Heart left ventricle (tissue), 16 donors: ENCODE measurements at regions not wholly inside any gene's neighbourhood (a gene's known extent, or its start where the extent isn't known, plus 50 kb on each side); places are given as distances from the start of the nearest gene placed in this dataset.
A peak's percentile ranks its signal among the peaks of the same experiment; 100 is the strongest.

Experiments
- ATAC-seq, 4 donors: fragments of 200-7000 bp; cut with Tn5 transposase; one replicate each; pipeline ENCODE4 v1.9.1; 2020 to 2022; ENCODE audit warnings: moderate library complexity in 4 of 4, mild to moderate bottlenecking in 3 of 4, moderate number of reproducible peaks in 1 of 4
- DNase-seq, 5 donors: peaks; one replicate each; pipeline ENCODE4 v3.0.0-alpha.2; 2020
- H3K27ac ChIP-seq, 12 donors: fragments of 200-600 bp; sonication (generic) in 4 of 12; one replicate each; pipeline versions ENCODE4 v1.5.0 to v1.8.0; 2016 to 2022; ENCODE audit warnings: mild to moderate bottlenecking in 2 of 12
- H3K27me3 ChIP-seq, 9 donors: fragments of 200-600 bp; sonication (generic) in 2 of 9; one replicate each; pipeline versions ENCODE4 v1.5.1 to v1.8.0; 2016 to 2022; ENCODE audit warnings: mild to moderate bottlenecking in 3 of 9
- H3K36me3 ChIP-seq, 9 donors: fragments of 200-600 bp; sonication (generic) in 2 of 9; one replicate each; pipeline versions ENCODE4 v1.5.0 to v1.8.0; 2018 to 2022; ENCODE audit warnings: mild to moderate bottlenecking in 2 of 9
- H3K4me1 ChIP-seq, 12 donors: fragments of 200-600 bp; sonication (generic) in 4 of 12; one replicate each; pipeline versions ENCODE4 v1.5.0 to v1.8.0; 2016 to 2022; ENCODE audit warnings: mild to moderate bottlenecking in 3 of 12
- H3K4me3 ChIP-seq, 12 donors: fragments of 200-600 bp; sonication (generic) in 4 of 12; one replicate each; pipeline versions ENCODE4 v1.5.0 to v1.8.0; 2017 to 2022; ENCODE audit warnings: mild to moderate bottlenecking in 9 of 12, moderate library complexity in 4 of 12
- H3K9me3 ChIP-seq, 12 donors: fragments of 200-600 bp; sonication (generic) in 4 of 12; one replicate each; pipeline versions ENCODE4 v1.5.0 to v1.8.0; 2016 to 2022; ENCODE audit warnings: mild to moderate bottlenecking in 1 of 12
- POLR2A ChIP-seq, 2 donors: fragments of 450-650 bp; IDR thresholded peaks; one replicate each; pipeline ENCODE4 v1.6.1; 2017; ENCODE audit warnings: antibody characterized with exemption in 2 of 2, mild to moderate bottlenecking in 2 of 2, moderate library complexity in 2 of 2
- WGBS, 4 donors: extraction: QIAGEN DNeasy Blood & Tissue Kit in 2 of 4; methylation state at CpG; one replicate each; pipeline versions ENCODE4 v1.1.5 to v1.1.7; 2013 to 2018; 5-methylcytosine and 5-hydroxymethylcytosine counted together
- intact Hi-C, 10 donors: fragments of 100-400 bp; cut with DNase I; formaldehyde crosslinking; loops; one replicate each; pipeline versions ENCODE4 v1.11.1 to v1.14.2; 2022
- TF ChIP-seq, protein P1 (sequence below), 12 donors: fragments of 200-600 bp; sonication (generic) in 4 of 12; IDR thresholded peaks; one replicate each; pipeline versions ENCODE4 v1.5.0 to v1.8.0; 2018 to 2022; ENCODE audit warnings: antibody characterized with exemption in 12 of 12, mild to moderate bottlenecking in 5 of 12
- donor health status: ischemic (EF 13 %, LVEDD 7.1; RV severe dilation, severe dysfunction).
- donor health status: healthy with polysubstance abuse.
- donor health status: DM: no; HTN: yes; CAD: no.
- donor health status: DM: no; HTN: no; CAD: no.
- donor health status: ischemic (EF 25% LVEDD 6.9; RV normal size, moderate dysfunction).
- donor health status: ischemic (EF 25% LVEDD 5.7; RV mildly dilated, moderate dysfunction).
- donor health status: healthy.
- donor health status: DM: yes; HTN: yes; CAD: no.
- donor health status: ischemic (EF 35%, LVEDD 5.7; RV mildly dilated, moderate dysfunction).
- donor health status: nonischemic (EF 11% LVEDD 7.7; RV severe dilation, severe dysfunction).
- donor health status: DM: yes; HTN: yes; CAD: no.
- donor health status: PGD.
- donor health status: ischemic (EF 29% LVEDD 5.4; RV normal size, mild dysfunction).
- donor health status: nonischemic (EF 23%, LVEDD 6.1; RV moderate dilation, normal function).

DNA sequence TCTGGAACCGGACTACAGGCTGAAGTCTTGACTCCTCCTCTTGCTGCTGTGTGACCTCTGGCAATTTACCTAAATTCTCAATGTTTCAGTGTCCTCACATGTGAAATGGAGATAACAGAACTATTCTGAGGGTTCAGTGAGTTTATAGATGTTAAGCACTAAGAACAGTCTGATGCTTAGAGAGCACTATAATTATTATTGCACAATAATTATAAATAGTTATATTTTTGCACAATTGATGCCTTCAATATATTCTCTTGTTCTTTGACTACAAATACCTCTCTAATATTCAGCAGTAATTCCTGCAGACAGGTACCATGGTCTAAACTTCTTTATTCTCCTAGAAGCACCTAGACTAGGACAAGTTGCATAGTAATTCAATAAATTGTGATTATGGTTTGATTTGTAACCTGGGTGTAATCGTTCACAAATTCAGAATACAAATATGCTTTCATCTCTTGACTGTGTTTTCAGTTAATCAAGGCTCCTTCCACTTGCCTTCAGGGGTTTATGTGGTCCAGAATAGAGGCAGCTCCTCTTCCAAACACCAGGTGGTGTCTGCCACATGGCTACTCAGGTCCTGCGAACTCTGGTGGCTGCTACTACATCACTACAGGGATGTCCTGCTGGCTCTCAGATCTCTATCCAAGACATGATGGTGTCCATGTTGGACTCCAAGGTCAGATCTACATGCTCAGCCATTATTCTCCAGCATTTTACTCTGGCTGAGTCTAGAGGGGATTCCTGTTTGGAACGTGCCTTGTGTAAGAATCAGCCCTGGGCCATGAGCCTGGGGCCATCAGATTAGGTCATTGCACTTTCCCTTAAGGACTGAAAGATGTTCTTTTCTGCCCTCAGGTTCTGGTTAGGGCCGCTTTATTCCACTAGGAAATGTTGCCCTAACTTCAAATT, 103.4 kb downstream of the QRFPR start:
- no peak for DNase-seq
- TF ChIP-seq POLR2A (IDR thresholded peaks at IDR 0.05), result no peak
- TF ChIP-seq, protein P1, sequence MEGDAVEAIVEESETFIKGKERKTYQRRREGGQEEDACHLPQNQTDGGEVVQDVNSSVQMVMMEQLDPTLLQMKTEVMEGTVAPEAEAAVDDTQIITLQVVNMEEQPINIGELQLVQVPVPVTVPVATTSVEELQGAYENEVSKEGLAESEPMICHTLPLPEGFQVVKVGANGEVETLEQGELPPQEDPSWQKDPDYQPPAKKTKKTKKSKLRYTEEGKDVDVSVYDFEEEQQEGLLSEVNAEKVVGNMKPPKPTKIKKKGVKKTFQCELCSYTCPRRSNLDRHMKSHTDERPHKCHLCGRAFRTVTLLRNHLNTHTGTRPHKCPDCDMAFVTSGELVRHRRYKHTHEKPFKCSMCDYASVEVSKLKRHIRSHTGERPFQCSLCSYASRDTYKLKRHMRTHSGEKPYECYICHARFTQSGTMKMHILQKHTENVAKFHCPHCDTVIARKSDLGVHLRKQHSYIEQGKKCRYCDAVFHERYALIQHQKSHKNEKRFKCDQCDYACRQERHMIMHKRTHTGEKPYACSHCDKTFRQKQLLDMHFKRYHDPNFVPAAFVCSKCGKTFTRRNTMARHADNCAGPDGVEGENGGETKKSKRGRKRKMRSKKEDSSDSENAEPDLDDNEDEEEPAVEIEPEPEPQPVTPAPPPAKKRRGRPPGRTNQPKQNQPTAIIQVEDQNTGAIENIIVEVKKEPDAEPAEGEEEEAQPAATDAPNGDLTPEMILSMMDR (IDR thresholded peaks at IDR 0.05), result peak in 7 of 12 donors; percentile 5 to 28 (median 15)
- Histone ChIP-seq H3K27me3 (peaks cover 0 to 7% (median 0%) of the 10 kb centered on the region in 9 donors), H3K36me3 (no peaks in the 10 kb centered on the region), H3K9me3 (no peaks in the 10 kb centered on the region), H3K27ac (no peak overlapping the region), H3K4me3 (no peak overlapping the region), H3K4me1 (no peaks in the 10 kb centered on the region)
- WGBS, 4 donors, result 43 to 80% (median 63%) methylated on average over 5 of the region's 5 CpGs
- ATAC-seq, result no peak
- intact Hi-C loops, result no loop called here

DNA sequence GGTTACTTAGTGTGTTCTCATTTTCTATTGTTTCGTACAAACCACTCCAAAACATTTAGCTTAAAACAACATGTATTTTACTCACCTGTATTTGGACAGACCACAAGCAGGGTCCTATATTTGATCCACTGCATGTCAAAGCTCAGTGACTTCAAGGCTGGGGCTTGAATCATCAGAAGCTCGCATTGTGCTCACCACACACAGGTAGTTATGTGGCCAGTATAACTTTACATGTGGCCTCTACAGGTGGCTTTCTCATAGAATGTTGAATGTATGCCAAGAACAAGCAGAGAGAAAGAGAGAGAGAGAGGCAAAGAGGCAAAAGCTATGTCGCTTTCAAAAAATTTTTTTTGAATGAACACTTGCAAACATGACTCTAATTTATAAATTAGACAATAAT, 107.6 kb downstream of the QRFPR start:
- Histone ChIP-seq H3K4me1 (no peaks in the 10 kb centered on the region), H3K36me3 (no peaks in the 10 kb centered on the region), H3K9me3 (no peaks in the 10 kb centered on the region), H3K4me3 (no peak overlapping the region), H3K27me3 (peaks cover 0 to 6% (median 0%) of the 10 kb centered on the region in 9 donors), H3K27ac (no peak overlapping the region)
- TF ChIP-seq, protein P1 (IDR thresholded peaks at IDR 0.05), result no peak
- TF ChIP-seq POLR2A (IDR thresholded peaks at IDR 0.05), result no peak
- DNase-seq, result no peak
- ATAC-seq, result no peak
- WGBS, 4 donors, result 84 to 87% (median 85%) methylated on average over 3 of the region's 3 CpGs
- intact Hi-C loops, result no loop called here

DNA sequence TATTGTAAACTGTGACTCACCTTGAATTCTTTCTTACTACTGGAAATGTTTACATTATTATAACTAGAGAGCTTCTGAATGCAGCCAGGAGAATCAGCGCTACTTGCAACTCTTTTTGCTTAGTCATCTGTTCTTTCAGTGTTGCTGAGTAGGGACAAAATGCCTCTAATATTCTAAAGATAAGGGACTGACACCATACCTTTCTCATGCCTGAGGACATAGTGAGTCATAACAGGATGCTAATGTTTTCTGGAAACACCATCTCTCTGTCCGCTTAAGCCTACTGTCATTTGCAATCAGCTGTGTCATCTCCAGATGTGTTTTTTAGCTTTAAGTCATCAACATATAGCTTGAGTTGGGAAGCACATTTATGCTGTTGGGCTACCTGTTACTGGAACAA, 108.3 kb downstream of the QRFPR start:
- DNase-seq (no peak), ATAC-seq (no peak)
- Histone ChIP-seq H3K36me3 (no peaks in the 10 kb centered on the region), H3K27me3 (peaks cover 0 to 6% (median 0%) of the 10 kb centered on the region in 9 donors), H3K4me1 (no peaks in the 10 kb centered on the region), H3K9me3 (no peaks in the 10 kb centered on the region), H3K27ac (no peak overlapping the region), H3K4me3 (no peak overlapping the region)
- TF ChIP-seq, protein P1 (IDR thresholded peaks at IDR 0.05), result no peak
- TF ChIP-seq POLR2A (IDR thresholded peaks at IDR 0.05), result no peak
- intact Hi-C loops, result no loop called here
- 53 to 69% (median 67%) methylated on average over 2 of the region's 2 CpGs for WGBS, 4 donors

DNA sequence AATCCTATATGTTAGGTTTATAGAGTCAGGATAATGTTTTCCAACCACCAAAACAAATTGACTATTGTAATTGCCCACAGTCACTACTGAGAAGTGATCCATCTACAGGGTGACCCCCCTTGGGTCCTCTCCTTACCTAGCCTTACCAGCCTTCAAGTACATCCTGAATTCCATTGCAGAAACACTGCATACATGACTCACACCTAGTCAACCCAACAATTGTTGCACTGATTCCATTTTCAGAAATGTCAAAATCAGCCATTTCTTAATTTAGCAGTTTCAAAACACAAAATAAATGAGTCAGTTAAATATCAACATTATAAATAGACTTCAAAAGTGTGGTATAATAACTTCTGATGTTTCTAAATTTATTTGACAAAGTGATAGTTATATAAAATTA, 106.3 kb upstream of the TNIP3 start:
- no peaks in the 10 kb centered on the region for H3K9me3 ChIP-seq
- no peaks in the 10 kb centered on the region for H3K4me1 ChIP-seq
- TF ChIP-seq, protein P1 (IDR thresholded peaks at IDR 0.05), result no peak
- TF ChIP-seq POLR2A (IDR thresholded peaks at IDR 0.05), result no peak
- no peaks in the 10 kb centered on the region for H3K27me3 ChIP-seq
- intact Hi-C loops, result no loop called here
- no peak overlapping the region for H3K27ac ChIP-seq
- DNase-seq (no peak), ATAC-seq (no peak)
- no peak overlapping the region for H3K4me3 ChIP-seq
- H3K36me3 ChIP-seq, result no peaks in the 10 kb centered on the region
